B cell (primary cell): ENCODE measurements at regions not wholly inside any gene's neighbourhood (a gene's known extent, or its start where the extent isn't known, plus 50 kb on each side); places are given as distances from the start of the nearest gene placed in this dataset.

Source experiments
- ATAC-seq: fragments of 200-7000 bp; cut with Tn5 transposase; one replicate; pipeline ENCODE4 v1.10.0; 2021; ENCODE audit warnings: low read depth, mild to moderate bottlenecking, moderate number of reproducible peaks, moderate library complexity
- CTCF ChIA-PET: fragments of 350-600 bp; sonication (Branson Sonifier 250); formaldehyde crosslinking; loops from one replicate; lab custom pipeline; 2021; ENCODE audit warnings: antibody characterized with exemption, inconsistent platforms; lab: Charles Lee
- POLR2A ChIA-PET: fragments of 350-600 bp; sonication (Branson Sonifier 250); formaldehyde crosslinking; loops from one replicate; lab custom pipeline; 2021; ENCODE audit warnings: antibody characterized with exemption; lab: Charles Lee
- DNase-seq: peaks from one replicate; pipeline ENCODE4 v3.0.0; 2013
- H2AFZ ChIP-seq: 2 replicates; pipeline ENCODE4 v1.6.1; 2012; ENCODE audit warnings: mild to moderate bottlenecking, low read depth, low read length; ENCODE audit not compliant: insufficient read depth, poor library complexity, severe bottlenecking
- H3K27ac ChIP-seq, 2 donors: 1 replicate in 1 of 2; 2 replicates in 1 of 2; pipeline ENCODE4 v1.5.1; 2012 to 2013; ENCODE audit warnings: low read length in 2 of 2, mild to moderate bottlenecking in 2 of 2, moderate library complexity in 1 of 2
- H3K27me3 ChIP-seq, 4 experiments: fragments of 200-600 bp in 1 of 4; sonication (generic) in 1 of 4; replicated peaks in 1 of 4; 1 replicate in 2 of 4; 2 replicates in 2 of 4; pipeline versions ENCODE4 v1.6.1 to v1.7.0; 2013 to 2016; ENCODE audit warnings: low read length in 3 of 4, mild to moderate bottlenecking in 2 of 4, mixed read lengths in 1 of 4, moderate library complexity in 1 of 4; ENCODE audit not compliant: insufficient read depth in 4 of 4, control insufficient read depth in 3 of 4; ENCODE audit errors: control extremely low read depth in 1 of 4
- H3K36me3 ChIP-seq, 2 experiments: replicated peaks in 1 of 2; 1 replicate in 1 of 2; 2 replicates in 1 of 2; pipeline versions ENCODE4 v1.6.1 to v1.7.1; 2013; ENCODE audit warnings: low read length in 1 of 2; ENCODE audit not compliant: insufficient read depth in 2 of 2, control insufficient read depth in 1 of 2; ENCODE audit errors: control extremely low read depth in 1 of 2, extremely low read depth in 1 of 2
- H3K4me1 ChIP-seq, 2 donors: fragments of 200-600 bp in 1 of 2; sonication (generic) in 1 of 2; 1 replicate in 1 of 2; 2 replicates in 1 of 2; pipeline versions ENCODE4 v1.5.1 to v1.6.1; 2013 to 2017; ENCODE audit warnings: low read length in 2 of 2; ENCODE audit not compliant: control insufficient read depth in 2 of 2, insufficient read depth in 2 of 2
- H3K4me2 ChIP-seq: replicated peaks from 2 replicates; pipeline ENCODE3; 2012; ENCODE audit warnings: mild to moderate bottlenecking, low read depth, low read length; ENCODE audit not compliant: poor library complexity, severe bottlenecking
- H3K4me3 ChIP-seq, 5 experiments: fragments of 200-600 bp in 1 of 5; sonication (generic) in 1 of 5; 1 replicate in 3 of 5; 2 replicates in 2 of 5; pipeline versions ENCODE4 v1.5.1 to v1.7.0; 2011 to 2016; ENCODE audit warnings: low read length in 4 of 5, mild to moderate bottlenecking in 4 of 5, low read depth in 2 of 5, control low read depth in 1 of 5, moderate library complexity in 1 of 5; ENCODE audit not compliant: insufficient read depth in 1 of 5; ENCODE audit errors: control extremely low read depth in 1 of 5, extremely low read depth in 1 of 5
- H3K79me2 ChIP-seq: fragments of 200-600 bp; sonication (generic); one replicate; pipeline ENCODE4 v1.6.0; 2016; ENCODE audit warnings: low read length; ENCODE audit not compliant: control insufficient read depth, insufficient read depth
- H3K9ac ChIP-seq: fragments of 200-600 bp; sonication (generic); 2 replicates; pipeline ENCODE4 v1.6.1; 2017; ENCODE audit warnings: mild to moderate bottlenecking, low read length, moderate library complexity
- H3K9me3 ChIP-seq, 3 donors: one replicate each; pipeline versions ENCODE4 v1.6.1 to v1.7.1; 2013; ENCODE audit warnings: low read length in 2 of 3; ENCODE audit not compliant: control insufficient read depth in 2 of 3, insufficient read depth in 1 of 3; ENCODE audit errors: control extremely low read depth in 1 of 3
- H4K20me1 ChIP-seq: 2 replicates; pipeline ENCODE4 v1.6.0; 2012; ENCODE audit warnings: mild to moderate bottlenecking, low read length; ENCODE audit not compliant: insufficient read depth, control insufficient read depth, poor library complexity, severe bottlenecking
- H3K27ac Mint-ChIP-seq: one replicate; pipeline ENCODE4 v1.8.0; 2021; ENCODE audit warnings: mixed read lengths
- H3K27me3 Mint-ChIP-seq: one replicate; pipeline ENCODE4 v1.8.0; 2021; ENCODE audit warnings: mixed read lengths
- H3K4me1 Mint-ChIP-seq: one replicate; pipeline ENCODE4 v1.8.0; 2021; ENCODE audit warnings: mixed read lengths
- H3K4me3 Mint-ChIP-seq: one replicate; pipeline ENCODE4 v1.8.0; 2021; ENCODE audit warnings: mixed read lengths
- H3K9me3 Mint-ChIP-seq: one replicate; pipeline ENCODE4 v1.8.0; 2022; ENCODE audit warnings: mixed read lengths; ENCODE audit not compliant: insufficient read depth
- EZH2 ChIP-seq: IDR thresholded peaks from 2 replicates; pipeline ENCODE4 v1.6.1; 2012; ENCODE audit warnings: borderline replicate concordance, low read depth, mild to moderate bottlenecking, moderate library complexity, low read length; ENCODE audit not compliant: insufficient read depth, poor library complexity, severe bottlenecking
- WGBS: methylation state at CpG from one replicate; pipeline ENCODE4 v1.1.5; 2013; ENCODE audit warnings: missing lambda C conversion rate; ENCODE audit not compliant: insufficient coverage; 5-methylcytosine and 5-hydroxymethylcytosine counted together
- intact Hi-C: fragments of 100-400 bp; cut with micrococcal nuclease; formaldehyde crosslinking; loops from one replicate; pipeline ENCODE4 v1.10.0; 2022
- TF ChIP-seq, protein P1 (sequence below): fragments of 200-600 bp; IDR thresholded peaks from one replicate; pipeline ENCODE4 v1.8.0; 2022; ENCODE audit warnings: antibody characterized with exemption, mild to moderate bottlenecking

DNA sequence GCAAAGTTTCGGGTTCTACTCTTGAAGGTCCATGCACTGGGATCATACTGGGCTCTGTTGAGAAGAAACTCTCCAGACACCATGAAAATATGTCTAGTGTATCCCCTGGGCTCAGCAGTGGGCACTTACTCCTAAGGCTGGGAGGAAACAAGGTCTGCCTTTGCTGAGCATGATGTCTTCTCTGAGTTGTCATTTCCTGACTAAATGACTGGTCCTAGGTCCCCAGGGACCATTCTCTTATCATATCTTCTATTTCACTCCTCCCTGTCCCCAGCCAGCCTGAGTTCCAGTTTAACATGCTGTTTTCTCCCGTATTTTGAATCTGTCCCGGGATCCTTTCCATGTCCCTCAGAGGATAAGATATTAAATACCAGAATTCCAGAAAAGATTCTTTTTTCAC, 225.4 kb downstream of the MTRR start:
- H3K9me3 Mint-ChIP-seq = peaks cover 2% of the 10 kb centered on the region
- Histone ChIP-seq H3K9ac (no peak overlapping the region), H3K27ac (no peak overlapping the region), H3K27me3 (no peaks in the 10 kb centered on the region), H3K4me3 (no peak overlapping the region), H3K36me3 (no peaks in the 10 kb centered on the region), H2AFZ (no peak overlapping the region), H4K20me1 (no peaks in the 10 kb centered on the region), H3K79me2 (no peaks in the 10 kb centered on the region), H3K9me3 (no peaks in the 10 kb centered on the region), H3K4me1 (no peaks in the 10 kb centered on the region), H3K4me2 (no peak overlapping the region)
- H3K4me3 Mint-ChIP-seq = no peak overlapping the region
- WGBS = 73% methylated on average over 1 of the region's 3 CpGs
- ChIA-PET CTCF (no interaction called here), POLR2A (no interaction called here)
- intact Hi-C loops = no loop called here
- no peak for ATAC-seq
- TF ChIP-seq, protein P1, sequence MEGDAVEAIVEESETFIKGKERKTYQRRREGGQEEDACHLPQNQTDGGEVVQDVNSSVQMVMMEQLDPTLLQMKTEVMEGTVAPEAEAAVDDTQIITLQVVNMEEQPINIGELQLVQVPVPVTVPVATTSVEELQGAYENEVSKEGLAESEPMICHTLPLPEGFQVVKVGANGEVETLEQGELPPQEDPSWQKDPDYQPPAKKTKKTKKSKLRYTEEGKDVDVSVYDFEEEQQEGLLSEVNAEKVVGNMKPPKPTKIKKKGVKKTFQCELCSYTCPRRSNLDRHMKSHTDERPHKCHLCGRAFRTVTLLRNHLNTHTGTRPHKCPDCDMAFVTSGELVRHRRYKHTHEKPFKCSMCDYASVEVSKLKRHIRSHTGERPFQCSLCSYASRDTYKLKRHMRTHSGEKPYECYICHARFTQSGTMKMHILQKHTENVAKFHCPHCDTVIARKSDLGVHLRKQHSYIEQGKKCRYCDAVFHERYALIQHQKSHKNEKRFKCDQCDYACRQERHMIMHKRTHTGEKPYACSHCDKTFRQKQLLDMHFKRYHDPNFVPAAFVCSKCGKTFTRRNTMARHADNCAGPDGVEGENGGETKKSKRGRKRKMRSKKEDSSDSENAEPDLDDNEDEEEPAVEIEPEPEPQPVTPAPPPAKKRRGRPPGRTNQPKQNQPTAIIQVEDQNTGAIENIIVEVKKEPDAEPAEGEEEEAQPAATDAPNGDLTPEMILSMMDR = no peak
- TF ChIP-seq EZH2 = no peak
- no peak for DNase-seq
- H3K27me3 Mint-ChIP-seq = no peaks in the 10 kb centered on the region
- H3K4me1 Mint-ChIP-seq = no peaks in the 10 kb centered on the region
- H3K27ac Mint-ChIP-seq = no peak overlapping the region

DNA sequence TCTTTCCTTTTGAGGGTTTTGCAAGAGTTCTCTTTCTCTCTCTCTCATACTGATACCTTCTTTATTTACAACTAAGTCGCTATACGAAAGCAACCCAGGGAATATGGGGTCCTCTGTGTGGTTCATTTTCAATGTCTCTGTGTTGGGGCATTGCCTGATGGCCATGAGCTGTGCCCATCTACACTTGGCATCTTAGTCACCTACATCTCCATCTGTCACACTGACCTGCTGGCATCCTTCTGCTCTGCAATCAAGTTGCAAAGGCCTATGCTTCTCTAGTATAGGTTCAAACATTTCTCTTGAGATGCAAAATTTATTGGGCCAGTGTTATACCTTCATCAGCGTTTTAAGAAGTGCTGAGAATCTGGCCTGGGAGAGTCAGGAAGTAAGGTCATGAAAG, 228.2 kb downstream of the MTRR start:
- H3K27me3 Mint-ChIP-seq = no peaks in the 10 kb centered on the region
- Histone ChIP-seq H3K9ac (no peak overlapping the region), H2AFZ (no peak overlapping the region), H3K27me3 (no peaks in the 10 kb centered on the region), H3K27ac (no peak overlapping the region), H3K4me2 (no peak overlapping the region), H3K4me1 (no peaks in the 10 kb centered on the region), H3K9me3 (no peaks in the 10 kb centered on the region), H3K36me3 (no peaks in the 10 kb centered on the region), H4K20me1 (no peaks in the 10 kb centered on the region), H3K4me3 (no peak overlapping the region), H3K79me2 (no peaks in the 10 kb centered on the region)
- no peak overlapping the region for H3K4me3 Mint-ChIP-seq
- no peak for DNase-seq
- no peak for ATAC-seq
- TF ChIP-seq, protein P1 = no peak
- TF ChIP-seq EZH2 = no peak
- H3K9me3 Mint-ChIP-seq = peaks cover 2% of the 10 kb centered on the region
- no peaks in the 10 kb centered on the region for H3K4me1 Mint-ChIP-seq
- 75% methylated on average over 1 of the region's 3 CpGs for WGBS
- no peak overlapping the region for H3K27ac Mint-ChIP-seq
- ChIA-PET CTCF (no interaction called here), POLR2A (no interaction called here)
- intact Hi-C loops = no loop called here
